ENCODE measurements at regions not wholly inside any gene's neighbourhood (a gene's known extent, or its start where the extent isn't known, plus 50 kb on each side); places are given as distances from the start of the nearest gene placed in this dataset.

DNA sequence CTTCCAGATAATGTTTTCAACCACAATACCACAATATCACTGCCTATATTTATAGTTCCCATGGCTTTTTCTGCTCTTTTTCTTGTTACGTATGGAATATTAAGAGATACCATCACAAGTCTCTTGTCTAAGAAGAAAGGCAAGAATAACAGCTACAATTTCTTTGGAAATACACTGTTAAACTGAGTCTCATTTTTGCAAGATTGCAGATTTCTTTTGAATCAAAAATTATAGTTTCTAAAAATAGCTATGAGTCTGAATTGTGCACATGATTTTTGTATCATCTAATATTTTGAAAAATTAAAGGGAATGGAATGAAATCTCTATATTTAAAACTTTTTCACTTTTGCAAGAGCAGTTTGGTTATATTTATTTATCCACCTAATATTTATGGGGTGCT is 1120.8 kb downstream of the EFNB2 start:
- ChIA-PET POLR2A (no interaction called here), CTCF (no interaction called here)
- no peak for TF ChIP-seq CTCF (IDR thresholded peaks at IDR 0.05; ENCODE audit: insufficient read depth, low read depth, low read length)
- DNase-seq (ENCODE audit: low read depth): no peak
- Histone ChIP-seq H3K4me3 (ENCODE audit: low read depth, low read length) (no peak overlapping the region), H3K36me3 (ENCODE audit: control insufficient read depth, insufficient read depth, low read length) (no peaks in the 10 kb centered on the region), H3K27me3 (ENCODE audit: control insufficient read depth, insufficient read depth, low read length) (no peaks in the 10 kb centered on the region)

DNA sequence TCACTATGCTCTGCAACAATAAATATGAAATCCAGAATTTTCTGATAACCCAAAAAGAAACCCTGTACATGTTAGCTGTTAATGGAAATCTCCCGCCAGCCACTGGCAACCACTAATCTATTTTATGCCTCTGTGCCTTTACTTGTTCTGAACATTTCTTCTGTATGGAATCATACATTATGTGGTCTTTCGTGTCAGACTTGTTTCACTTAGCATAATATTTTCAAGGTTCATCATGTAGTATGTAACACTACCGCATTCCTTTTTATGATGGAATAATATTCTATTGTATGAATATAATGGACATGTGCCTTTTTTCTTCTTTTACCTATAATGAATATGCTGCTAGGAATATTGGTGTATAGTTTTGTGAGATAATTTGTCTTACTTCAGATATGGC is 1123.3 kb downstream of the EFNB2 start:
- DNase-seq (ENCODE audit: low read depth): no peak
- TF ChIP-seq CTCF (IDR thresholded peaks at IDR 0.05; ENCODE audit: insufficient read depth, low read depth, low read length): no peak
- ChIA-PET CTCF (interaction anchor here (0.6 kb wide), 1 partner anchor 103 kb away, joined by 3 read pairs; no protein-coding TSS in a partner anchor), POLR2A (no interaction called here)
- no peaks in the 10 kb centered on the region for H3K27me3 ChIP-seq (ENCODE audit: control insufficient read depth, insufficient read depth, low read length)
- H3K4me3 ChIP-seq (ENCODE audit: low read depth, low read length): no peak overlapping the region
- no peaks in the 10 kb centered on the region for H3K36me3 ChIP-seq (ENCODE audit: control insufficient read depth, insufficient read depth, low read length)

DNA sequence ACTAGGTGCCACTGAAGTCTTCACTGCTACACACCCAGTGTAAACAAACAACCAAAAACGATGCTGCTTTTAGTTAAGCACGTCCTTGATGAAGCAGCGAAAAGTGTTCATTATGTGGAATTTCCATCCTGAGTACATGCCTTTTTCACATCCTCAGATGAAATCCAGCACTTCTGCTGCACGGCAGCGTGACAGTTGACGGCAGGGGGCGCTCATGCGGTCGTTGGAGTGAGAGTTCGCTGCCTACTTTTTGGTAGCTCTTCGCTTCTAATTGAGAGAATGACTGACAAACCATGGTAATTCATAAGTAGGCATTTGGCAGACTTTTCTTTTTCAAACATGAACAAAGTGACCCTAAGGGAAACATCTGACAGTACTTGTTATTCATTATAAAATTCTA is 1124.9 kb downstream of the EFNB2 start:
- DNase-seq (ENCODE audit: low read depth): peak; percentile 5
- POLR2A ChIA-PET: interaction anchor here (0.7 kb wide), 1 partner anchor 105 kb away, joined by 3 read pairs; no protein-coding TSS in a partner anchor
- CTCF ChIA-PET: interaction anchor here (0.7 to 2.1 kb wide), 25 partner anchors 10 to 1127 kb away, joined by 3 to 9 read pairs (median 4); no protein-coding TSS in a partner anchor
- no peaks in the 10 kb centered on the region for H3K27me3 ChIP-seq (ENCODE audit: control insufficient read depth, insufficient read depth, low read length)
- peak; percentile 88 for TF ChIP-seq CTCF (IDR thresholded peaks at IDR 0.05; ENCODE audit: insufficient read depth, low read depth, low read length)
- no peak overlapping the region for H3K4me3 ChIP-seq (ENCODE audit: low read depth, low read length)
- no peaks in the 10 kb centered on the region for H3K36me3 ChIP-seq (ENCODE audit: control insufficient read depth, insufficient read depth, low read length)

- H3K4me3 ChIP-seq (ENCODE audit: low read depth, low read length): no peak overlapping the region
- no peak for TF ChIP-seq CTCF (IDR thresholded peaks at IDR 0.05; ENCODE audit: insufficient read depth, low read depth, low read length)
- H3K27me3 ChIP-seq (ENCODE audit: control insufficient read depth, insufficient read depth, low read length): no peaks in the 10 kb centered on the region
- no peaks in the 10 kb centered on the region for H3K36me3 ChIP-seq (ENCODE audit: control insufficient read depth, insufficient read depth, low read length)
- no peak for DNase-seq (ENCODE audit: low read depth)
- ChIA-PET POLR2A (no interaction called here), CTCF (no interaction called here)
Measured at GRCh38 chr13:105406551-105406950, 1128.9 kb downstream of the EFNB2 start.

DNA sequence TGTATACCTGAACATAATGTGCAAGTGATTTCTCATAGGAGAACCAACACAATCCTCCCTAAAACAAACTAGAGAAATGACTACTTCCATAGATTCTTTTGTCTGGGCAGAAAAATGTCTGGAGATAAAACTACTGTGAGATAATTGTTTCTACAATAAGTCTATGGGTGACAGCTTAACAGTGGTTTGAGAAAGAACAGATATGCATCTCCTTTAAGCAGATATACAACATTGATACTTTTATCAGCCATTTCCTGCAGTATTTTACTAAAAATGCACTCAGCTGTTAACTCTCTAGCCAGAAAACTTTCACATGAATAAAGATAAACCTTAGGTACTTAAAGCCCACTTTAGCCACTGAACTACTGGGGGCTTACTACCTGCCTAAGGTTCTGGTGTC is 1132.4 kb downstream of the EFNB2 start:
- TF ChIP-seq CTCF (IDR thresholded peaks at IDR 0.05; ENCODE audit: insufficient read depth, low read depth, low read length): no peak
- Histone ChIP-seq H3K36me3 (ENCODE audit: control insufficient read depth, insufficient read depth, low read length) (no peaks in the 10 kb centered on the region), H3K27me3 (ENCODE audit: control insufficient read depth, insufficient read depth, low read length) (no peaks in the 10 kb centered on the region), H3K4me3 (ENCODE audit: low read depth, low read length) (no peak overlapping the region)
- ChIA-PET POLR2A (no interaction called here), CTCF (no interaction called here)
- no peak for DNase-seq (ENCODE audit: low read depth)

Measured in BJ (cell line).